ENCODE measurements at regions not wholly inside any gene's neighbourhood (a gene's known extent, or its start where the extent isn't known, plus 50 kb on each side); places are given as distances from the start of the nearest gene placed in this dataset.

DNA sequence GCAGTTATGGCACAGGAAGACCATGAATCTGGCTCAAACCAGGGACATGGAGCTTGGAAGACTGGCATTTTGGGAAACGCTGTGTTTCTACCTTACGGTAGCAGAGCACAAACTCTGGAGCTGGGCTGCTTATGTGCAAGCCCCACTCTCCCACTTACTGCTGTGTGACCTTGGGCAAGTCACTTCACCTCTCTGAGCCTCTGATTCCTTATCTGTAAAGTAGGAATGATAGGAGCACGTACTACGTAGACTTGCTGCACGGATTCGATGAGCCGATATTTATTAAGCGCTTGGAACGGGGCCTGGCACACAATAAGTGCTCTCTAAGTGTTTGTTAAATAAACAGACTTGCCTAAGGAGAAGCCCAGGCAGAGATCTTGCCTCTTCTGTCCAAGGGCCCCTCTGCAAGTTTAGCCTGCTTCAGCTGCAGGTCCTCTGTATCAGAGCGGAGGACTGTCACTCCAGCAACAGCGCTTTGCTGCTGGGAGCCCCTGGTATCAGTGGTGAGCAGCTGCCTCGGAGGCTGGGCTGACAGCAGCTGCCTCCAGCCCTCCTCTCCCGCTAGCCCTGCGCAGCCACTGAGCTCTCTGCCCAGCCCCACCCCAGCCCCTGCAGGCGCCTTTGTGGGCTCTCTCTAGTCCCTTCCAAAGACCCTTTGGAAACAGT, 96.9 kb upstream of the ANO1 start:
- TF ChIP-seq CTCF (IDR thresholded peaks at IDR 0.05; ENCODE audit: low read length) (no peak), EZH2 (IDR thresholded peaks at IDR 0.05; ENCODE audit: borderline replicate concordance, low read length) (no peak)

All from OCI-LY1 (cell line).